Sigmoid colon (tissue), 4 donors: ENCODE measurements at regions not wholly inside any gene's neighbourhood (a gene's known extent, or its start where the extent isn't known, plus 50 kb on each side); places are given as distances from the start of the nearest gene placed in this dataset.
A peak's percentile ranks its signal among the peaks of the same experiment; 100 is the strongest.

Source experiments
- CTCF ChIP-seq, 4 experiments: fragments of 450-650 bp in 3 of 4; fragments of 200-600 bp in 1 of 4; IDR thresholded peaks; one replicate each; pipeline ENCODE4 v1.5.1; 2016 to 2019; ENCODE audit warnings: antibody characterized with exemption in 4 of 4, mild to moderate bottlenecking in 3 of 4, moderate library complexity in 2 of 4
- EP300 ChIP-seq, 4 donors: sonication (generic); formaldehyde crosslinking; IDR thresholded peaks; one replicate each; pipeline ENCODE4 v1.6.1; 2017; ENCODE audit warnings: antibody characterized with exemption in 4 of 4
- POLR2A ChIP-seq, 2 donors: fragments of 450-650 bp; IDR thresholded peaks; one replicate each; pipeline ENCODE4 v1.6.1; 2016; ENCODE audit warnings: antibody characterized with exemption in 2 of 2, mild to moderate bottlenecking in 2 of 2, moderate library complexity in 2 of 2
- POLR2AphosphoS5 ChIP-seq, 4 donors: sonication (generic); formaldehyde crosslinking; IDR thresholded peaks; one replicate each; pipeline ENCODE4 v1.6.1; 2017; ENCODE audit warnings: antibody characterized with exemption in 4 of 4

GRCh38 chr11:11032066-11032465 lies 174.2 kb upstream of the ZBED5 start:
- TF ChIP-seq CTCF (IDR thresholded peaks at IDR 0.05) (no peak), POLR2A (IDR thresholded peaks at IDR 0.05) (no peak), EP300 (IDR thresholded peaks at IDR 0.05) (no peak), POLR2AphosphoS5 (IDR thresholded peaks at IDR 0.05) (peak in 3 of 4 donors; percentile 41 to 58 (median 56))
